Stimulated activated CD8-positive, alpha-beta memory T cell treated with anti-CD3 and anti-CD28 coated beads, Interleukin-4, amount 100 ng/mL, for 48 hours (primary cell): ENCODE measurements at regions not wholly inside any gene's neighbourhood (a gene's known extent, or its start where the extent isn't known, plus 50 kb on each side); places are given as distances from the start of the nearest gene placed in this dataset.
"Not testable (repeated sequence)": the region's sequence is repeated elsewhere in the genome, so short reads cannot be mapped to it uniquely, and the experiment has no call there.

ENCODE experiments used
- DNase-seq: peaks from one replicate; pipeline ENCODE4 v3.0.0-alpha.2; 2020

DNA sequence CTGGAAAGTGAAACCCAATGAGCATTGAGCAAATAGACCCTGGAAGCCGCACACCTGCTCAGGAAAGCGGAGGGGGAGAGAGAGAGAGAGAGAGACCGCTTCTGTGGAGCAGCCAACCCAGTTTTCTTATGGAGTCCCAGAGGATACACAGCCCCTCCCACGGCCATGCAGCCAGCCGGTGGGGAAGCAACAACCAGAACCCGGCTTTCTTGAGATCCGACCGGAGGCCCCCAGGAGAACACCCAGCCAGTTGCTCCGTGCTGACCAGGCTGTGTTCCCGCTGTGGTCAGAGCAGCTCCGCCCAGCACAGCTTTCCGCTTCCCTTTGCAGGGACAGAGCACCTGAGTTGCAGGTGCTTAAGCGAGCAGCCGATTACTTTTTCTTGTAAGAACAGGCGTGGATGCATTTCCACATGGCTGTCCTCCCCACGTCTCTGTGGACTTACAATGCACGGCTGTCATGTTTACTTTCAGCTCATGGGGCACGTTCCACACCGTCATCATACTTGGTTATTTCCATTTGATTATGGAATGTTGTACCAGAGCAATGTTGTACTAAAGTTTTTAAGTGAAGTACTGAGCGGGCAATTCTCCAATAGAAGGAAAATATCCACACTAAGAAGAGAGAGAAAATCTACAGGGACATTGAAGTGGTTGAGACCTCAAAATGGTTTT lies 381.9 kb downstream of the THBS2 start:
- no peak for DNase-seq

DNA sequence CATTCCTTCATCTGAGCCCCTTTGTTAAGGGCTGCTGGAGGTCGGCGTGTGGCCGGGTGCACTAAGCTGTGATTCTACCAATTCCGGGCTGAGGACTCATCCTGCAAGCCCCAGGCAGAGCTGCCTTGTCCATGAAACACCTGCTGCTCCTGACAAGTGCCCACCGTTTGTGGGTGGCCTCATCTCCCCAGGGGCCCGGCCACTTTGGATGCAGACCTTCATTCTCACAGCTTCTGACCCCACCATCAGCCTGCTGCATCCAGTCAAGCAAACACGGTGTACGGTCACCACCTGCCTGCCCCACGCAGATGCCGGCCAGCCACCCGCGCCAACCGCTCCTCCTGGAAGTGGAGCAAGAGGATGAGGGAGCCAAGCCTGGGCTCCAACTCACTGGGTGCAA lies 382.7 kb downstream of the THBS2 start:
- no peak for DNase-seq

DNA sequence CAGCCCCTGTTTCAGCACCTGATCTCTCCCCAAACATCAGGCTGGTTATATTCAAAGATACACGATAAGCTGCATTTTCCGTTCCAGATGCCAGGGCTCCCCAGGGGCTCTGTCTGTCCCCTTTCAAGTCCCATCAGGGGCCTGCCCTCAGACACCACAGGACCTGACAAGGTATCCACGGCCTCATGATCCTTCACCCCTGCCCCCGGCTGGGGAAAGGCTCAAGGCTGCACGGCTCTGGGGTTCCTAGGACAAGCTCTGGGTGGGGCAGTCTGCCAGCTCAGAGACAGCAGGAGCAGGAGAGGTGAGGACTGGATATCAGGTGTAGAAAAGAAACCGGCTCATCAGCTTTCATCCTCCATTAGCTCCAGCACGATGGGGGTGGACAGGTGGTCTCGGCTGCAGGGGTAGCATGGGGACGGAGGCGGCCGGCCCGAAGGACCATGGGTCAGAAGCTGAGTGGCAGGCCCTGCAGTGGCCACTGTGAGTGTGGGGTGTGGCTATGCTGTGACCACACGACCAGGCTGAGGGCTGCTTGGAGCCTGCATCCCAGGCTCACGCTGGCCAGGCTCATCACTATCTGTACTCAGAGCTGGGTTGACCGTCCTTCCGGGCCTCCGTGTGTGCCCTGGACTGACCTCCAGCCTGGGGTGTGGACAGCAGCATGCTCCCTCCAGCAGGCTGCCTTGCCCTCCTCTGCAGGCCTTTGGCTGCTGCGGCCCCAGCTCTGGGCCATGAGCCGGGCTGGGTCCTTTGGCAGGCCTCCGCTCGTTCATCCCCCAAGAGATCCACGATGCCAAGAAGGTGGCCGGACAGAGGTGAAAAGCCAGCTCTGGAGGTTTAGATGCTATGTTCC lies 386.2 kb downstream of the THBS2 start:
- no peak for DNase-seq

DNA sequence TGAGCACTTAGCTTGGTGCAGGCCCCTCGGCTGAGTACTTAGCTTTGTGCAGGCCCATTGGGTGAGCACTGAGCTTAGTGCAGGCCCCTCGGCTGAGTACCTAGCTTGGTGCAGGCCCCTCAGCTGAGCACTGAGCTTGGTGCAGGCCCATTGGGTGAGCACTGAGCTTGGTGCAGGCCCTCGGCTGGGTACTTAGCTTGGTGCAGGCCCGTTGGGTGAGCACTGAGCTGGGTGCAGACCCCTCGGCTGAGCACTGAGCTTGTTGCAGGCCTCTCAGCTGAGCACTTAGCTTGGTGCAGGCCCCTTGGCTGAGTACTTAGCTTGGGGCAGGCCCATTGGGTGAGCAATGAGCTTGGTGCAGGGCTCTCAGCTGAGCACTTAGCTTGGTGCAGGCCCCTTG lies 387.1 kb downstream of the THBS2 start:
- DNase-seq: no peak

DNA sequence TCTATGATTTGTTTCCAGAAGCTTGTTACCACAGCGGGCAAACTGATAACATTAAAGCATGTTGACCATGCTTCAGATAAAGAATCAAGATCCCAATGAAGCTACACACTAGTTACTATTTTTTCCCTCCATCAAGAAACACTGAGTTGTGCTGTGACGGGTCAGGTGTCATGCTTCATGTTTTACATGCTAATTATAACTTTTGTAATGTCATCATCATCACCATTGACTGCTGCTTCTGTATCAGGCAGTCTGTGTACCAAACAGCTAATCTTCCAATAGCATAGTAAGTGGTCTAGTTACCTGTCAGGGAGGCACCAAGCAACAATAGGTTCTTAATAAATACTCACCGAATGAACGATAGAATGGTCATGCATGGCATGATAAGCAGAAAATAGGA lies 388.1 kb downstream of the THBS2 start:
- no peak for DNase-seq

DNA sequence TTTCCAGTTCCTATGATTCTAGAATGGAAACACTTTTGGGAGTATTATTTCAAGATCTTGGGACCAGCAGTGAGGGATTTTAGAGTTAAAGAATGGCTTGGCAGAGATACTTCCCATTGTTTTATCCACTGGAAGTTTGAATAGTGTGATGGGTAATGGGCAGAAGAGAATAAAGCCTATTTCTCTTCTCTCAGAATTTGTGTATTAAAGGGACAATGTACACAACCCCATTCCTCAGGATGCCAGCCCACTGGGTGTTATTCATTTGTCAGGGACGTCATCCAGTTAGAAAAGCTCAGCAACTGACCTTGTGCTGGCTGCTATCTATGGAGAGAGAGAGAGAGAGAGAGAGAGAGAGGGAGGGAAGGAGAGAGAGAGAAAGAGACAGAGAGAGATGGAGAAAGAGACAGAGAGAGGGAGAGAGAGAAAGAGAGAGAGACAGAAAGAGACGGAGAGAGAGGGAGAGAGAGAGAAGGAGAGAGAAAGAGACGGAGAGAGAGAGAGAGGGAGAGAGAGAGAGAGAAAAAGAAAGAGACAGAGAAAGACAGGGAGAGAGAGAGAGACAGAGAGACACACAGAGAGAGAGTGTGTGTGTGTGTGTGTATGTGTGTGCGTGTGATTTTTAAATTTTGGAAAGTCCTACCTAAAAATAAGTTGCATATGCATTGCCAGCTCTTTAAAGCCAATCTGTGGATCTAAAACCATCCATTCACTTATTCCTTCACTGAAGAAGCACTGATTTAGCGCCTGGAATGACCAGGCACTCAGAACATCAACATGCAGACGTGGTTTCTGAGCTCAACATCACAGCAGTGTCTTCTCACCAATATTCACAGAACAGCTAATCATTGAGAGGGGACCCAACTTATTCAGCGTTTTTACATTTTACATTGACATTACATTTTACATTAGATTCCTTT lies 388.8 kb downstream of the THBS2 start:
- DNase-seq: no peak

DNA sequence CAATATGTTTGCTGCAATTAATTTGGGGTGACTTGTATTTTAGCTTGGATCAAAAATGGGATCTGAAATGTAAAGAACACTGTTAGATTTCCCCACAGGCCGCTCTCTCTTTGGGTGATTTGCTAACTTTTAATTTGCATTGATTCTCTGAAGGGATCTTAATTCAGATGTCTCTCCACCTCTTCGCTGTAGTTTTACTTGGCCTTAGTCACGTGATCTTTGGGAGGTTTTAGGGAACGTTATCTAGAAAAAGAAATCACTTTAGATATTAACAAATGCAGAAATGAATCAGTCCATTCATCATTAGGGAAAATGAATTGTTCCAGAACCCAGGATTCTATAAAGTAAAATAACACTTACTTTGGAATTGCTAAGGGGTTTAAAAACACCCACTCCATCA lies 390.2 kb downstream of the THBS2 start:
- DNase-seq: no peak

DNA sequence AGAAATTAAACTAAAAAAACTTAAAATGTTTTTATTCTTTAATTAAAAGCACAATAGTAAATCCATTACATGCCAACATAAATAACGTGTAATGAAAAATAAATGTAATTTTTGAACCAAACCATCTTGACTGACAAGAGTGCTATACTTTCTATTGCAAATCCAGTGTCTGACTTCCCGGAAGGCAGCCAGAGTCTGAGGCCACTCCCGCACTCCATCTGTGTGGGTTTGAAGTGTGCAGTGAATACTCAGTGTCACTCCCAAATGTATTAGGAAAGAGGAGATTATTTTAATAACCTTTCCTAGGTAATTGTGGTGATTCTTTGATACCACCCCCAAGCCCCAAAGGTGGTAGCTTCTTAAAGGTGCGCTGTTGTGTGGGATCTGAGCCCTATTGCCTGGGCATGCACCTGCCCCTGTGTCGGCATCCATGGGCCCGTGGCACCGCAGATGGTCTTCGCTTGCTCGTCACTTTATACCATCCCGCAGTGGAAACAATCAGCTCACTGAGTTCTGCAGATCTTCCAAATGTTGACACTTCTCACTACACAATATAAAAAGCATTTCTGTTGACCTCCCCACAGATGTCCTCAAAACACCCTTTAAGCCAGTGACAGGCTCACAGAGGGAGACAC lies 391.2 kb downstream of the THBS2 start:
- no peak for DNase-seq

DNA sequence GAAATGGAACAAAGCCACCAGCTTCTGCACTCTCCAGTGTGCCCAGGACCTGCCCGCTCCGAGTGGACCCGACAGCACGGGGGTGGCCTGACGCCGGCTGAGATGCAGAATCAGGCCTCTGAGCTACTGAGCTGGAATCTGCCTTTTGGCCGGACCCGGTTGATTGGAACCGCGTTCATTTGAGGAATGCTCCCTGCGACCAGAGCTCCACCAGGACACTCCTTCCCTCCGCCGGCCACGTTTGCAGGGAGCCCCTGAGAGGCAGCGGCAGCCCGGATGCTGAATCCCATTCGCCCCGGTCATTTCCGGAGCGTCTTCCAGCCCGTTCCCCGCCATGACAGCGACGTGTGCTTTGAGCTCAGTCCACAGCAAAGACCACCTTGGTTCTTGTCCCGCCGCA lies 392.7 kb downstream of the THBS2 start:
- no peak for DNase-seq

DNA sequence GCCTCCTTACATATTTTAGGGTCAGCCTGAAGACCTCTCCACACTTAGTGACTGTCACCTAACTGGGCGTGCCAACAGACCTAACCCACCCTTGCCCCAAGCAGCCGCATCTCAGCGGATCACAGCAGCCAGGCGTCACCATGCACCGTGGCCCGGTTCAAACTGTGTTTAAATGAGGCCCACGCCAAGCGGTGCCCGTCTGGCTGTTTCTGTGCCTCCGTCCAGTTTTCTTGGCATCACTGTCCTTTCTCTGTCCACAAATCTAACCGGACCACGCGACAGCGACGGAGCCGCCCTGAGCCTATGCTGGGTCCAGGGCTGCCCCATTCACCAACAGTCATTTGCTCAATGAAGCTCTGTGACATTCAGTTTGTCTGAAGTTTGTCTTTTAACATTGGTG lies 393.3 kb downstream of the THBS2 start:
- DNase-seq: no peak

DNA sequence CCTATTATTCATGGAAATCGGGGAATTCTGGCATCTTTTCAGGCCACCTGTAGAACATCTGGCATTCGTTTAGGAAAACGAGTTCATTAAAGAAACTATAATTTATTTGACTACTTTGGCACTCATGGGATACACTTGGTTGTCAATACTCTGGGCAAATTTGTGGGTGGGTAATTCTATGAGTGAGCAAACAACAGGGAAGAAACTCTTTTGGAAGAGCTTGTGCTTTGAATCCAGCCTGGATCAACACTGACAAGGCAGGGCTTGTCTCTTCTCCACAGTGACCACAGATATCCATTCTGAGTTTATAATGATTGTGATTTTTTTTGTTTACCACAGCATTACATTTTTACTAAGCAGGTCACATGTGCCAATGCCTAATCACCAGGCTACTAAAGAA lies 394.7 kb downstream of the THBS2 start:
- no peak for DNase-seq

DNA sequence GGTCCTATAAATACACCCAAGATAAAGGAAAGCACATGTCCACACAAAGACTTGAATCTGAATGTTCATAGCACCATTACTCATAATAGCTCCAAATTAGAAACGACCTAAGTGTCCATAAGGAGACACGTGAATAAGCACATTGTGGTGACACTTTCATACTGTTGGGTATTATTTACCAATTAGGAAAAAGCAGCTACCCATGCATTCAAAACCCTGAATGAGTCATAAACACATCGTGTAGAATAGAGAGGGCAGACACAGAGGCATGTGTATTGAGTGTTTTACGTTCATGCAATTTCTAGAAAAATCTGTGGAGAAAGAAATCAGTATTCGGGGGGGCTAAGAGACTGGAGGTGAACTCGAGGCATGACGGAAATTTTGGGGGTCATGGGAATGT lies 396.7 kb downstream of the THBS2 start:
- DNase-seq: no peak

DNA sequence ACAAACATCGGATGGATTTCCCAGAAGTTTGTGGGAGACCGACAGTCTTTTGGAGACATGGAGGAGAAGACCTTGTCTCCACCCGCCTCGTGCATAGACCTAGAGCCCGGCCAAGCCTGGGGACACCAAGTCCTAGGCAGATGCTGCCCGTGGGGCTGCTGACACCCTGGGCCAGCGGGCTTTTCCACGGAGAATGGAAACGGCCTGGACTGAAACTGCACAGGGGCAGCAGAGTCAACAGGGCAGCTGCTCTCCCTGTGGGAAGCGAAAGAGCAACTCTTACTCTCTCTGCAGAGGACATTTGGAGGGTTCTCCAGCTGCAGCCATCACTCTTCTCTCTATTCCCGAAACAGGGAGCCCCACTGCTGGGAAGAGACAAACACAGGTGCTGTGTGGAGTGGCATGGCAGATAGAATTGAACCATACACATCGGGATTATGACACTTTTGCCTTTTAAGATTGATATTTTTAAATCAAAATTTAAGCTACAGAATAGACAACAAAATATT lies 401.2 kb downstream of the THBS2 start:
- no peak for DNase-seq

DNA sequence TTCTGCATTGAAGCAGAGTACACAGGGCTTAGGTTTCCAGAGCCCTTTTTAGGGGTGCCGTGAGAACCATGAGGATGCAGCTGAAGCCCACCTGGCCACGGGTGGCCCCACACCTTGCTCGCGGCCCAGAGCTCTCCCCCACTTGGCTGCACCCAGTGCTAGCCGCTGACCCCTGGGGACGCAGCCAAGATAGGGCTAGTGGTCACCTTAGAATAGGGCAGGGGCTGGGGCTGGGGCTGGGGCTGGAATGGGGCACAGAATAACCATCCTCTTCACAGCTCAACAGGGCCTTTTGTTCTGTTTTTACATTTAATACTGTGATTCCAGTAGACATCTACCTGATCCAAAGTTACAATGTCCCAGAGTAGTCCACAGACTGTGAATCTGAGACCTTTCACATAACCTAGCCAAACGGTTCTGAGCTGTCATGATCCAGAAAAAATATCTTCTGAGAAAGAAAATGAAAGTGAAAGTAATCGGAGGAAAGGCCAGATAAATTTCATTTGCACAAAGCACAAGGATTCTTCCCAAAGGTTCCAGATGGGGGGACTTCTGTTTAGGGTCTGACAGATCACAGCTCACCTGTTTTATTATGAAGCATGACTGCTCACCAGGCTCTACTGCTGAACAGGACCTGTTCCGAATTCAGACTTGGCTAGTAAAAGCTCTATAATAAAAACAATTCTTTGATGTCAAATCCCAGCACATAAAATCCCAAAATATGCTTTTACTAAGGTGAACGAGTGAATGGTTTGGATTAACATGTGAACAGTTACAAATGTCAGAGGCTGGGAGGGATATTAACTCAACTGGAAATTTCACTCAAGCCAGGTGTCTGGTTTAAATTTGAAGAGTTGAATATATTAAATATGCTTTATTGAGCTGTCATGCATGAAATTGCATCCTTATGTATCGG lies 401.9 kb downstream of the THBS2 start:
- DNase-seq: no peak

DNA sequence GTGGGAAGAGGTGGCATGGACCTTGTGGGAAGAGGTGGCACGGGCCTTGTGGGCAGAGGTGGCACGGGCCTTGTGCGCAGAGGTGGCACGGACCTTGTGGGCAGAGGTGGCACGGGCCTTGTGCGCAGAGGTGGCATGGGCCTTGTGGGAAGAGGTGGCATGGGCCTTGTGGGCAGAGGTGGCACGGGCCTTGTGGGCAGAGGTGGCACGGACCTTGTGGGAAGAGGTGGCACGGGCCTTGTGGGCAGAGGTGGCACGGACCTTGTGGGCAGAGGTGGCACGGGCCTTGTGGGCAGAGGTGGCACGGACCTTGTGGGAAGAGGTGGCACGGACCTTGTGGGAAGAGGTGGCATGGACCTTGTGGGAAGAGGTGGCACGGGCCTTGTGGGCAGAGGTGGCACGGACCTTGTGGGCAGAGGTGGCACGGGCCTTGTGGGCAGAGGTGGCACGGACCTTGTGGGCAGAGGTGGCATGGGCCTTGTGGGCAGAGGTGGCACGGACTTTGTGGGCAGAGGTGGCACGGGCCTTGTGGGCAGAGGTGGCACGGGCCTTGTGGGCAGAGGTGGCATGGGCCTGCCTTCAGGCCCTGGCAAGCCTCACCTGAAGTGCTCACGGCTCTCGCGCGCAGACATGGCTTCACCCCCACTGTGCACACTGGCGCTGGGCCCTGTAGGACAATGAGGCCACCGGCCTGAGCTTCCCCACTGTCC lies 403.5 kb downstream of the THBS2 start:
- not testable (repeated sequence) for DNase-seq

DNA sequence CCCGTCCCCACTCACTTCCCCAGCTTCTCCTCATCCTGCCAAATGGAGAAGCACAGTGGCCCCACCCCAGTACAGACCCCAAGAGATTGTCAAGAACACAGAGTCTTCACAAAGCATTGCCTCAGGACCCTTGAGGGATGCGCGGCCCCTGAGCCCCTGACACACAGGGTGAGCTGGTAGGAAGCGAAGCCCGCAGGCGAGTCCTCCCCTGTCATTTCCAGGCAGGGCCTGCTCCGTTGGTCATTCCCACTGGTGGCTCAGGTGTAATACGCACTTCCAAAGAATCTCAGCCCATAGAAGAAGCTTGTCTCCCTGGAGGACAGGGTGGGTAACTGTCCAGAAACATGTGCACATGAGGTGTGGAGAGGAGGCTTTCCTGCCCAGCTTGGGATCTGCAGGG lies 404.2 kb downstream of the THBS2 start:
- DNase-seq: no peak

DNA sequence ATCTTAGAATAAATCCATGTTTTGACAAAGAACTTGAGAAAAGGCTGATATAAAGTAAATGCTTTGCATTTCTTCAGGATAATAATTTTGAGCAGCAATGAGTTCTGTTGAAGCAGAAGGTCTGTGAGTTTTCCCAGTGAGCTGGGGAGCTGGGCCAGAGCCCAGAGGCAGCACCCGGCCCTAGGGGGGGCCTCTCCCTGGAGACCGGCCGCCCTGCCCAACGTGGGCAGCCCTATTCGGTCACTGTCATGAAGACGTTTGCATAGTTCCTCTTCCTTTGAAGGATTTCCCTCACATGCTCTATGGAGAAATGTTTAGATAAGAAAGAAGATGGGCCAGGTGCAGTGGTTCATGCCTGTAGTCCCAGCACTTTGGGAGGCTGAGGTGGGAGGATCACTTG lies 404.8 kb downstream of the THBS2 start:
- no peak for DNase-seq

DNA sequence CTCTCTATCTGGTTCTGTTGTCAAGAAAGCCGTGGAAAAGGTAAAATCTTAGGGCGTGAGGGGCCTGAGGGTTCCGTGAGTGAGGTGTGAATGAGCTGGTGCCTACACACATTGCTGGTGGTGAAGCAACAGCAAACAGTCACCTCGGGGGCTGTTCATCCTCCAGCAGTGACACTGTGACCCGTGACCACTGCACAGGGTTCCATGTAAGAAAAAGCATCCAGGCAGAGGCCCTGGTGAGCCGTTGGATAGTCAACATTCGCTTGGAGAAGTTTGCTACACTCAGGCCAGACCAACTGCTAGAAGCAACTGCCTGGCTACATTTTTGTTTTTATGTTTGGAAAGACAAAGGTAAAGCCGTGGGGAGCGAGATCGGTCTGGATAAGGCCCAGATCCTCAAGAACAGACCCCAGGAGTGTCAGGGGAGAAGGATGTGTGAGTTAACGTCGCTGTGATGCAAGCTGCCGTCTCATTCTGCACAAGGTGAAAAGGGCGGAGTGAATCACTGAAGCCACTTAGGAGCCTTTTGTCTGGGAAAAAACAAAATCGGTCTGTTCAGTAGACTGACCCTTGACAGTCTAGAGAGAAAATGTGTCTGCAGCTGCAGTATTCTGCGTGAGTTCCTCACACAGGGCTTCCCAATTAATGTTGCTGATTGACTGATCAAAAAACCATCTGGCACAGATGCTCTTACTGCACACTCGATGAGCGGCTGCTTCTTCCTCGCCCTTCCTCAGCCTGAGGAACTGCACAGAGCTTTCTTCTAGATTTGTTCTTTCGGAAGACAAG lies 404.0 kb downstream of the SMOC2 start:
- DNase-seq: no peak

DNA sequence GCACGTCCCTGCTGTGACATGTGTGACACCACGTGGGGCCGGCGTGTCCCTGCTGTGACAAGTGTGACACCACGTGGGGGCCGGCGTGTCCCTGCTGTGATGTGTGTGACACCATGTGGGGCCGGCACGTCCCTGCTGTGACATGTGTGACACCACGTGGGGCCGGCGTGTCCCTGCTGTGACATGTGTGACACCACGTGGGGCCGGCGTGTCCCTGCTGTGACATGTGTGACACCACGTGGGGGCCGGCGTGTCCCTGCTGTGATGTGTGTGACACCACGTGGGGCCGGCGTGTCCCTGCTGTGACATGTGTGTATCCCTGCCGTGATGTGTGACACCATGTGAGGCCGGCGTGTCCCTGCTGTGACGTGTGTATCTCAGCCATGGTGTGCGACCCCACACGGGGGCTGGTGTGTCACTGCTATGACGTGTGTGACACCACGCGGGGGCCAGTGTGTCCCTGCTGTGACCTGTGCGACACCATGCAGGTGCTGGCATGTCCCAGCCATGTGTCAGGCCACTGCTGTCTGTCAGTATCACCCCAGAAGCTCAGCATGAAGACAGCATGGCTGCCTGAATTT lies 401.7 kb downstream of the SMOC2 start:
- DNase-seq: not testable (repeated sequence)
